ENCODE measurements at regions not wholly inside any gene's neighbourhood (a gene's known extent, or its start where the extent isn't known, plus 50 kb on each side); places are given as distances from the start of the nearest gene placed in this dataset.

GRCh38 chr5:145130996-145131395 is 704.1 kb downstream of the PRELID2 start:
- in situ Hi-C loops (cut with MboI; ENCODE audit: low sequenced_read_pairs) (no loop called here), intact Hi-C loops (cut with micrococcal nuclease) (no loop called here), dilution Hi-C loops (cut with HindIII; ENCODE audit: low sequenced_read_pairs, unreplicated experiment) (no loop called here)
- no peak for ATAC-seq (ENCODE audit: low read depth)
- ChIA-PET POLR2A (ENCODE audit: unreplicated experiment) (no interaction called here), CTCF (interaction anchor here (0.5 kb wide), 1 partner anchor 550 kb away, joined by 3 read pairs; no protein-coding TSS in a partner anchor)
- Histone ChIP-seq H3K9me3 (ENCODE audit: control insufficient read depth, insufficient read depth, low read length) (no peaks in the 10 kb centered on the region), H4K5ac (ENCODE audit: low read depth, low read length) (no peak overlapping the region), H3K4me1 (ENCODE audit: control insufficient read depth, insufficient read depth, low read length) (no peaks in the 10 kb centered on the region), H3K56ac (ENCODE audit: extremely low read depth, insufficient read depth, low read length) (no peak overlapping the region), H2AK9ac (replicated peaks; ENCODE audit: low read depth, low read length, poor library complexity) (no peak overlapping the region), H3K4me3 (ENCODE audit: insufficient read depth, low read depth, low read length) (no peak overlapping the region), H2BK20ac (ENCODE audit: low read depth, low read length) (no peak overlapping the region), H3K79me1 (ENCODE audit: low read depth in 1 of 2, low read length in 2 of 2) (no peaks in the 10 kb centered on the region), H2AFZ (replicated peaks; ENCODE audit: low read length, poor library complexity) (no peak overlapping the region), H3K18ac (ENCODE audit: low read depth, low read length) (no peak overlapping the region; the same call in 1 of the 2 replicates), H3K4me2 (ENCODE audit: low read depth, low read length) (no peak overlapping the region; the same call in 1 of the 2 replicates), H4K8ac (ENCODE audit: low read depth in 2 of 2, low read length in 2 of 2) (no peak overlapping the region), H3K27me3 (ENCODE audit: control insufficient read depth, insufficient read depth, low read length) (no peaks in the 10 kb centered on the region), H2BK120ac (ENCODE audit: low read depth, low read length) (no peak overlapping the region), H4K91ac (ENCODE audit: insufficient read depth, low read depth, low read length) (no peak overlapping the region), H2AK5ac (ENCODE audit: low read depth, low read length) (no peak overlapping the region), H3K27ac (ENCODE audit: insufficient read depth, low read length) (no peak overlapping the region), H3K14ac (replicated peaks; ENCODE audit: low read depth, low read length) (no peak overlapping the region), H2BK15ac (ENCODE audit: low read depth, low read length) (no peak overlapping the region), H4K20me1 (ENCODE audit: insufficient read depth, low read length) (no peaks in the 10 kb centered on the region), H3K36me3 (ENCODE audit: control insufficient read depth, insufficient read depth, low read length) (no peaks in the 10 kb centered on the region), H2BK5ac (ENCODE audit: low read depth, low read length, poor library complexity, severe bottlenecking) (no peak overlapping the region), H3K9me1 (ENCODE audit: insufficient read depth, low read length) (no peaks in the 10 kb centered on the region), H3K4ac (ENCODE audit: low read depth, low read length) (no peak overlapping the region), H3K9ac (ENCODE audit: low read depth, low read length) (no peak overlapping the region), H3K23ac (ENCODE audit: low read depth, low read length) (no peak overlapping the region)
- DNase-seq, result no peak
- WGBS, 2 experiments (ENCODE audit: extremely low coverage in 2 of 2, insufficient read length in 1 of 2), result no CpG with 5 or more reads among the region's 3 CpGs
- TF ChIP-seq MAZ (IDR thresholded peaks at IDR 0.05; ENCODE audit: borderline replicate concordance, low read depth, low read length) (no peak), RAD21 (IDR thresholded peaks at IDR 0.05; ENCODE audit: low read length) (no peak), MXI1 (IDR thresholded peaks at IDR 0.05; ENCODE audit: borderline replicate concordance, low read depth, low read length) (no peak), POLR2A (IDR thresholded peaks at IDR 0.05; ENCODE audit: low read depth, low read length) (no peak), NFE2L2 (IDR thresholded peaks at IDR 0.05; ENCODE audit: low read depth, low read length) (no peak), FOS (IDR thresholded peaks at IDR 0.05; ENCODE audit: low read depth, low read length) (no peak), CTCF (conservative IDR thresholded peaks at IDR 0.05; ENCODE audit: low read depth, low read length) (no peak)
- BruUV-seq (replicated peaks), result no TSS peak

All from IMR-90 (cell line).